HCT116 (cell line): ENCODE measurements at regions not wholly inside any gene's neighbourhood (a gene's known extent, or its start where the extent isn't known, plus 50 kb on each side); places are given as distances from the start of the nearest gene placed in this dataset.

Experiments used
- EZH2 ChIP-seq: fragments of 200-600 bp; sonication (generic); IDR thresholded peaks from 2 replicates; pipeline ENCODE4 v1.6.1; 2017; ENCODE audit warnings: antibody characterized with exemption, mixed run types
- EZH2phosphoT487 ChIP-seq: fragments of 200-600 bp; IDR thresholded peaks from 2 replicates; pipeline ENCODE4 v1.6.1; 2018; ENCODE audit warnings: antibody characterized with exemption, borderline replicate concordance
- POLR2A ChIP-seq: IDR thresholded peaks from 2 replicates; pipeline ENCODE4 v1.7.0; 2011; ENCODE audit warnings: borderline replicate concordance; ENCODE audit not compliant: insufficient read depth, insufficient read length; ENCODE audit errors: extremely low read depth
- POLR2AphosphoS5 ChIP-seq: IDR thresholded peaks from 2 replicates; pipeline ENCODE4 v1.6.1; 2011; ENCODE audit warnings: mild to moderate bottlenecking, low read depth, low read length, moderate library complexity
- TCF7L2 ChIP-seq: IDR thresholded peaks from 2 replicates; pipeline ENCODE4 v1.7.0; 2011; ENCODE audit warnings: borderline replicate concordance, inconsistent platforms; ENCODE audit not compliant: insufficient read depth, insufficient read length; ENCODE audit errors: extremely low read depth
- TF ChIP-seq, protein P1 (sequence below): IDR thresholded peaks from 2 replicates; pipeline ENCODE4 v1.6.1; 2011; ENCODE audit warnings: mild to moderate bottlenecking, low read length, moderate library complexity; ENCODE audit not compliant: insufficient replicate concordance; ENCODE audit errors: extremely low read depth
- TF ChIP-seq, protein P2 (sequence below): IDR thresholded peaks from 2 replicates; pipeline ENCODE4 v1.6.1; 2012; ENCODE audit warnings: low read depth
- TF ChIP-seq, protein P3 (sequence below), 3 experiments: fragments of 200-600 bp in 1 of 3; sonication (generic) in 1 of 3; IDR thresholded peaks in 2 of 3; conservative IDR thresholded peaks in 1 of 3; 2 replicates each; pipeline ENCODE4 v1.5.1; 2012 to 2017; ENCODE audit warnings: low read depth in 2 of 3, low read length in 2 of 3, antibody characterized with exemption in 1 of 3, borderline replicate concordance in 1 of 3, control low read depth in 1 of 3, mild to moderate bottlenecking in 1 of 3, mixed read lengths in 1 of 3, mixed run types in 1 of 3, moderate library complexity in 1 of 3; ENCODE audit not compliant: insufficient read depth in 1 of 3
- TF ChIP-seq, protein P4 (sequence below): IDR thresholded peaks from 2 replicates; pipeline ENCODE4 v1.6.1; 2012

DNA sequence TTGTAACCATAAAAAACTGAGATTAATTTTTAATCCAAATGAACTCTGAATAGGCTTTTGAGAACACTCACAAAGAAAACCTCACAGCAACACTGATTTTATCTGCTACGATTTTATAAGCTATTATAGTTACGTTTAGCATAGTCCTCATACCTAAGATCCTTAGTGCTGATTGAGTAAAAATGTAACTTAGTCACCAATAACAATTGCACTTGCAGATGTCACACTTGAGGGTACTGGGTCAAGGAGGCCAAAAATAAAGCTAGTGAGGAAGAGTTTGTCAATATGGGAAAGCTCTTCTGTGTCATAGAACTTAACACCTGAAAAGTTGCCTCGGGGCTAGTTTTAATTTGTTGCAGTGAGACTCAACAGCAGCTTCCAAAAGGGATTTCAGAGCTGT lies 706.5 kb upstream of the FAM98A start:
- TF ChIP-seq, protein P1, sequence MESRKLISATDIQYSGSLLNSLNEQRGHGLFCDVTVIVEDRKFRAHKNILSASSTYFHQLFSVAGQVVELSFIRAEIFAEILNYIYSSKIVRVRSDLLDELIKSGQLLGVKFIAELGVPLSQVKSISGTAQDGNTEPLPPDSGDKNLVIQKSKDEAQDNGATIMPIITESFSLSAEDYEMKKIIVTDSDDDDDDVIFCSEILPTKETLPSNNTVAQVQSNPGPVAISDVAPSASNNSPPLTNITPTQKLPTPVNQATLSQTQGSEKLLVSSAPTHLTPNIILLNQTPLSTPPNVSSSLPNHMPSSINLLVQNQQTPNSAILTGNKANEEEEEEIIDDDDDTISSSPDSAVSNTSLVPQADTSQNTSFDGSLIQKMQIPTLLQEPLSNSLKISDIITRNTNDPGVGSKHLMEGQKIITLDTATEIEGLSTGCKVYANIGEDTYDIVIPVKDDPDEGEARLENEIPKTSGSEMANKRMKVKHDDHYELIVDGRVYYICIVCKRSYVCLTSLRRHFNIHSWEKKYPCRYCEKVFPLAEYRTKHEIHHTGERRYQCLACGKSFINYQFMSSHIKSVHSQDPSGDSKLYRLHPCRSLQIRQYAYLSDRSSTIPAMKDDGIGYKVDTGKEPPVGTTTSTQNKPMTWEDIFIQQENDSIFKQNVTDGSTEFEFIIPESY = no peak
- no peak for TF ChIP-seq POLR2A
- TF ChIP-seq POLR2AphosphoS5 = no peak
- no peak for TF ChIP-seq EZH2phosphoT487
- TF ChIP-seq, protein P2, sequence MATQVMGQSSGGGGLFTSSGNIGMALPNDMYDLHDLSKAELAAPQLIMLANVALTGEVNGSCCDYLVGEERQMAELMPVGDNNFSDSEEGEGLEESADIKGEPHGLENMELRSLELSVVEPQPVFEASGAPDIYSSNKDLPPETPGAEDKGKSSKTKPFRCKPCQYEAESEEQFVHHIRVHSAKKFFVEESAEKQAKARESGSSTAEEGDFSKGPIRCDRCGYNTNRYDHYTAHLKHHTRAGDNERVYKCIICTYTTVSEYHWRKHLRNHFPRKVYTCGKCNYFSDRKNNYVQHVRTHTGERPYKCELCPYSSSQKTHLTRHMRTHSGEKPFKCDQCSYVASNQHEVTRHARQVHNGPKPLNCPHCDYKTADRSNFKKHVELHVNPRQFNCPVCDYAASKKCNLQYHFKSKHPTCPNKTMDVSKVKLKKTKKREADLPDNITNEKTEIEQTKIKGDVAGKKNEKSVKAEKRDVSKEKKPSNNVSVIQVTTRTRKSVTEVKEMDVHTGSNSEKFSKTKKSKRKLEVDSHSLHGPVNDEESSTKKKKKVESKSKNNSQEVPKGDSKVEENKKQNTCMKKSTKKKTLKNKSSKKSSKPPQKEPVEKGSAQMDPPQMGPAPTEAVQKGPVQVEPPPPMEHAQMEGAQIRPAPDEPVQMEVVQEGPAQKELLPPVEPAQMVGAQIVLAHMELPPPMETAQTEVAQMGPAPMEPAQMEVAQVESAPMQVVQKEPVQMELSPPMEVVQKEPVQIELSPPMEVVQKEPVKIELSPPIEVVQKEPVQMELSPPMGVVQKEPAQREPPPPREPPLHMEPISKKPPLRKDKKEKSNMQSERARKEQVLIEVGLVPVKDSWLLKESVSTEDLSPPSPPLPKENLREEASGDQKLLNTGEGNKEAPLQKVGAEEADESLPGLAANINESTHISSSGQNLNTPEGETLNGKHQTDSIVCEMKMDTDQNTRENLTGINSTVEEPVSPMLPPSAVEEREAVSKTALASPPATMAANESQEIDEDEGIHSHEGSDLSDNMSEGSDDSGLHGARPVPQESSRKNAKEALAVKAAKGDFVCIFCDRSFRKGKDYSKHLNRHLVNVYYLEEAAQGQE = no peak
- TF ChIP-seq EZH2 = no peak
- TF ChIP-seq, protein P3, sequence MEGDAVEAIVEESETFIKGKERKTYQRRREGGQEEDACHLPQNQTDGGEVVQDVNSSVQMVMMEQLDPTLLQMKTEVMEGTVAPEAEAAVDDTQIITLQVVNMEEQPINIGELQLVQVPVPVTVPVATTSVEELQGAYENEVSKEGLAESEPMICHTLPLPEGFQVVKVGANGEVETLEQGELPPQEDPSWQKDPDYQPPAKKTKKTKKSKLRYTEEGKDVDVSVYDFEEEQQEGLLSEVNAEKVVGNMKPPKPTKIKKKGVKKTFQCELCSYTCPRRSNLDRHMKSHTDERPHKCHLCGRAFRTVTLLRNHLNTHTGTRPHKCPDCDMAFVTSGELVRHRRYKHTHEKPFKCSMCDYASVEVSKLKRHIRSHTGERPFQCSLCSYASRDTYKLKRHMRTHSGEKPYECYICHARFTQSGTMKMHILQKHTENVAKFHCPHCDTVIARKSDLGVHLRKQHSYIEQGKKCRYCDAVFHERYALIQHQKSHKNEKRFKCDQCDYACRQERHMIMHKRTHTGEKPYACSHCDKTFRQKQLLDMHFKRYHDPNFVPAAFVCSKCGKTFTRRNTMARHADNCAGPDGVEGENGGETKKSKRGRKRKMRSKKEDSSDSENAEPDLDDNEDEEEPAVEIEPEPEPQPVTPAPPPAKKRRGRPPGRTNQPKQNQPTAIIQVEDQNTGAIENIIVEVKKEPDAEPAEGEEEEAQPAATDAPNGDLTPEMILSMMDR (IDR thresholded peaks at IDR 0.05 in 2 of 3, conservative IDR thresholded peaks at IDR 0.05 in 1 of 3; ENCODE audit: borderline replicate concordance in 1 of 3, insufficient read depth in 1 of 3, low read depth in 2 of 3, low read length in 2 of 3) = no peak
- TF ChIP-seq, protein P4, sequence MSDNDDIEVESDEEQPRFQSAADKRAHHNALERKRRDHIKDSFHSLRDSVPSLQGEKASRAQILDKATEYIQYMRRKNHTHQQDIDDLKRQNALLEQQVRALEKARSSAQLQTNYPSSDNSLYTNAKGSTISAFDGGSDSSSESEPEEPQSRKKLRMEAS = no peak
- TF ChIP-seq TCF7L2 = no peak
